BE2C (cell line): ENCODE measurements at regions not wholly inside any gene's neighbourhood (a gene's known extent, or its start where the extent isn't known, plus 50 kb on each side); places are given as distances from the start of the nearest gene placed in this dataset.

ENCODE experiments used
- DNase-seq: peaks from one replicate; pipeline ENCODE4 v3.0.0-alpha.2; 2020
- H3K27me3 ChIP-seq: fragments of 250-450 bp; sonication (Bioruptor Pico); 2 replicates; pipeline ENCODE4 v1.5.1; 2020; ENCODE audit warnings: mild to moderate bottlenecking
- H3K36me3 ChIP-seq: fragments of 250-450 bp; sonication (Bioruptor Pico); 2 replicates; pipeline ENCODE4 v1.5.1; 2020; ENCODE audit warnings: mild to moderate bottlenecking
- H3K4me1 ChIP-seq: fragments of 250-450 bp; sonication (Bioruptor Pico); 2 replicates; pipeline ENCODE4 v1.5.1; 2020
- H3K4me3 ChIP-seq: 2 replicates; pipeline ENCODE4 v1.5.1; 2011; ENCODE audit warnings: low read depth, low read length
- H3K9me3 ChIP-seq: fragments of 250-450 bp; sonication (Bioruptor Pico); 2 replicates; pipeline ENCODE4 v1.5.1; 2020
- CTCF ChIP-seq: IDR thresholded peaks from 2 replicates; pipeline ENCODE4 v1.5.1; 2012; ENCODE audit warnings: mild to moderate bottlenecking, low read depth, low read length

- no peaks in the 10 kb centered on the region for H3K9me3 ChIP-seq
- H3K4me3 ChIP-seq = no peak overlapping the region
- peak; percentile 52 for TF ChIP-seq CTCF
- H3K4me1 ChIP-seq = no peaks in the 10 kb centered on the region
- no peaks in the 10 kb centered on the region for H3K27me3 ChIP-seq
- no peaks in the 10 kb centered on the region for H3K36me3 ChIP-seq
- peak; percentile 51 for DNase-seq
Measured at GRCh38 chrX:39133971-39134370, 332.7 kb downstream of the MID1IP1 start.

GRCh38 chrX:39137363-39137954, 336.2 kb downstream of the MID1IP1 start:
- TF ChIP-seq CTCF = no peak
- Histone ChIP-seq H3K4me1 (no peaks in the 10 kb centered on the region), H3K36me3 (no peaks in the 10 kb centered on the region)

GRCh38 chrX:39140581-39140980, 339.3 kb downstream of the MID1IP1 start:
- no peaks in the 10 kb centered on the region for H3K4me1 ChIP-seq
- H3K9me3 ChIP-seq = no peaks in the 10 kb centered on the region
- H3K27me3 ChIP-seq = no peaks in the 10 kb centered on the region
- no peak for DNase-seq
- H3K36me3 ChIP-seq = no peaks in the 10 kb centered on the region
- TF ChIP-seq CTCF = no peak
- H3K4me3 ChIP-seq = no peak overlapping the region

More at GRCh38 chrX:39137363-39137954, 336.2 kb downstream of the MID1IP1 start:
- H3K9me3 ChIP-seq = no peaks in the 10 kb centered on the region
- H3K27me3 ChIP-seq = no peaks in the 10 kb centered on the region
- H3K4me3 ChIP-seq = no peak overlapping the region
- no peak for DNase-seq

- DNase-seq = no peak
- no peak for TF ChIP-seq CTCF
- H3K36me3 ChIP-seq = no peaks in the 10 kb centered on the region
- no peaks in the 10 kb centered on the region for H3K27me3 ChIP-seq
- no peak overlapping the region for H3K4me3 ChIP-seq
- no peaks in the 10 kb centered on the region for H3K4me1 ChIP-seq
- H3K9me3 ChIP-seq = no peaks in the 10 kb centered on the region
Measured at GRCh38 chrX:39144323-39144722, 343.1 kb downstream of the MID1IP1 start.

- Histone ChIP-seq H3K27me3 (no peaks in the 10 kb centered on the region), H3K4me1 (peaks cover 1% of the 10 kb centered on the region), H3K9me3 (no peaks in the 10 kb centered on the region), H3K36me3 (no peaks in the 10 kb centered on the region), H3K4me3 (no peak overlapping the region)
- no peak for TF ChIP-seq CTCF
- no peak for DNase-seq
Measured at GRCh38 chrX:39144956-39145355, 343.7 kb downstream of the MID1IP1 start.

- Histone ChIP-seq H3K4me3 (no peak overlapping the region), H3K36me3 (no peaks in the 10 kb centered on the region), H3K4me1 (peaks cover 5% of the 10 kb centered on the region), H3K9me3 (no peaks in the 10 kb centered on the region), H3K27me3 (no peaks in the 10 kb centered on the region)
- no peak for TF ChIP-seq CTCF
- no peak for DNase-seq
Measured at GRCh38 chrX:39145859-39146258, 344.6 kb downstream of the MID1IP1 start.
